ENCODE measurements at regions not wholly inside any gene's neighbourhood (a gene's known extent, or its start where the extent isn't known, plus 50 kb on each side); places are given as distances from the start of the nearest gene placed in this dataset.

GRCh38 chr6:91149956-91150705 lies 563.3 kb upstream of the MAP3K7 start:
- TF ChIP-seq CTCF (IDR thresholded peaks at IDR 0.05) (no peak), POLR2A (IDR thresholded peaks at IDR 0.05) (no peak)
